ENCODE measurements at regions not wholly inside any gene's neighbourhood (a gene's known extent, or its start where the extent isn't known, plus 50 kb on each side); places are given as distances from the start of the nearest gene placed in this dataset.

DNA sequence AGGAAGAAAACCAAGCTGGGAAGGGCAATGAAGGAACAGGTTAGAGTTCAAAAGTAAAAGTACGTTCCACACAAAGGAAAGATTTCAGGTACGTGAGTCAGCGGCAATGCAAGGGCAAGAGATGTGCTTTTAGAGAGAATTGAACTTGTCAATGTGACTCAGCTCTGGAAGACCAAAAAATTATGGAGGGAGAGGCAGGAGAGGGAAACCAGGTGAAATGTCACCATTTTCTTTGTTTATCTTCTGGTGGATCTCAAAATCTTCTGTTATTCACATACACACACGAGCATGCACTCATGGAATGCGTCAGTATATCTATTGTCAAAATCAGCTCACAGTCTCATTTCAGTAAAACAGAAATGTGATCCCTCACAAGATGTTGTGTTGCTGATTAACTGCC is 148.8 kb upstream of the RFX3 start:
- DNase-seq (ENCODE audit: insufficient read length, low spot score) (no peak), FAIRE-seq (no peak)
- TF ChIP-seq TAF1 (IDR thresholded peaks at IDR 0.05; ENCODE audit: low read depth, low read length) (no peak), POLR2AphosphoS5 (IDR thresholded peaks at IDR 0.05; ENCODE audit: low read depth, low read length) (no peak), POU2F2 (IDR thresholded peaks at IDR 0.05; ENCODE audit: low read depth, low read length) (no peak), PAX5 (IDR thresholded peaks at IDR 0.05; ENCODE audit: insufficient read depth, low read length, severe bottlenecking) (no peak), SPI1 (IDR thresholded peaks at IDR 0.05; ENCODE audit: low read depth, low read length) (no peak), POLR2A (IDR thresholded peaks at IDR 0.05; ENCODE audit: low read depth, low read length) (no peak)

DNA sequence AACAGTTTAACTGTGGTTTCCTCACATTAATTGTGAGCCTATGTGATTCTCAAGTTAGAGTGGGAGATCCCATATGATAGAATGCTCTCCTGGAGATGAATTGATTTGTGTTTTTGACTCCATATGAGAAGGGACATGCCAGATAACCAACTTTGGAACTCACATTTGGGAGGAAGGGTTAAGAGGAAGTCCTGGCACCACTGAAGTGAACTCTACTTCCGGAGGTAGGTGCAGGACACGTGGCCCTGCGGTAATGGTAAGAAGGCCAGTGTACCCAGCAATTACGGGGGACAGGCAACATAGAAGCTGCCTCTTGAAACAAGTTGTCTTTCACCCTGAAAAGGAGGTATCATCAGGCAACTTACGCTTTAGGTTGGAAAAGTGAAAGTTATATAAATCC is 146.6 kb upstream of the RFX3 start:
- DNase-seq (ENCODE audit: insufficient read length, low spot score) (no peak), FAIRE-seq (no peak)
- TF ChIP-seq TAF1 (IDR thresholded peaks at IDR 0.05; ENCODE audit: low read depth, low read length) (no peak), POLR2AphosphoS5 (IDR thresholded peaks at IDR 0.05; ENCODE audit: low read depth, low read length) (no peak), POLR2A (IDR thresholded peaks at IDR 0.05; ENCODE audit: low read depth, low read length) (no peak), SPI1 (IDR thresholded peaks at IDR 0.05; ENCODE audit: low read depth, low read length) (no peak), PAX5 (IDR thresholded peaks at IDR 0.05; ENCODE audit: insufficient read depth, low read length, severe bottlenecking) (no peak), POU2F2 (IDR thresholded peaks at IDR 0.05; ENCODE audit: low read depth, low read length) (no peak)

DNA sequence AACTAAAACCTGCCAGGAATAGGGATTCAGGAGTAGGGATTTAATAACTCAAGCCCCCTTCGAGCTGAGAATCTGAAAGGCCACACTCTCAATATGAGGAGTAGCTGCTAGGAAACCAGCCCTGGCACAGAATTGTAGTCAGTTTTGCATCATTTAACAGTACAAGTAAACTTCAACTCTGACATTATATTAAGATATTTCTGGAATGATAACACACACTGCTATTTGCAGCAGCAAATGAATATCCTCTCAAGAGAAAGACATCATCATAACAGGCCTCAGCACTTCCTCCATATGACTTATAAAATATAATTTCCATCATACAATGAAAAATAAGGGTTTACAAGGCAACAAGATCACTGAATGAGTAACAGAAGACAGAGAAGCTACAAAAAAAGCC is 138.2 kb upstream of the RFX3 start:
- TF ChIP-seq POLR2AphosphoS5 (IDR thresholded peaks at IDR 0.05; ENCODE audit: low read depth, low read length) (no peak), PAX5 (IDR thresholded peaks at IDR 0.05; ENCODE audit: insufficient read depth, low read length, severe bottlenecking) (no peak), POLR2A (IDR thresholded peaks at IDR 0.05; ENCODE audit: low read depth, low read length) (no peak), SPI1 (IDR thresholded peaks at IDR 0.05; ENCODE audit: low read depth, low read length) (no peak)
- FAIRE-seq (no peak), DNase-seq (ENCODE audit: insufficient read length, low spot score) (no peak)

DNA sequence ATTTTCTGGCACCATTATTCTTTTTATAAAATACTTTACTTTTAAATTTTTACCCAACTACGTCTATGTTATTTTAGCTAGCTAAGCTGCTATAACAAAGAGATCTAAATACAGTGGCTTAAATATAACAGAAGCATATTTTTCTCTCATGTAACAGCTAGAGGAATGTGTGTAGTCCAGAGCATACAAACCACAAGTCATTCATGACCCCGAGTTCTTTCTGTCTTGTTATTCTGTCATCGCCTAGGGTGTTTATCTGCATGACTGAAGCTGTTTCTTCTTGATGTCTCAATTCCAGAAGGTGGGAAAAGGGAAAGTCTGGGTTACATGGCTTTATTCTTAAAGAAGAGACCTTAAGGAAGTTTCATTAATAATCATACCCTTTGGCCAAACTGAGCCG is 136.9 kb upstream of the RFX3 start:
- TF ChIP-seq POU2F2 (IDR thresholded peaks at IDR 0.05; ENCODE audit: low read depth, low read length), result no peak
- no peak for TF ChIP-seq PAX5 (IDR thresholded peaks at IDR 0.05; ENCODE audit: insufficient read depth, low read length, severe bottlenecking)
- TF ChIP-seq TAF1 (IDR thresholded peaks at IDR 0.05; ENCODE audit: low read depth, low read length), result no peak
- TF ChIP-seq POLR2AphosphoS5 (IDR thresholded peaks at IDR 0.05; ENCODE audit: low read depth, low read length), result no peak
- TF ChIP-seq POLR2A (IDR thresholded peaks at IDR 0.05; ENCODE audit: low read depth, low read length), result no peak
- no peak for TF ChIP-seq SPI1 (IDR thresholded peaks at IDR 0.05; ENCODE audit: low read depth, low read length)
- DNase-seq (ENCODE audit: insufficient read length, low spot score) (no peak), FAIRE-seq (no peak)

DNA sequence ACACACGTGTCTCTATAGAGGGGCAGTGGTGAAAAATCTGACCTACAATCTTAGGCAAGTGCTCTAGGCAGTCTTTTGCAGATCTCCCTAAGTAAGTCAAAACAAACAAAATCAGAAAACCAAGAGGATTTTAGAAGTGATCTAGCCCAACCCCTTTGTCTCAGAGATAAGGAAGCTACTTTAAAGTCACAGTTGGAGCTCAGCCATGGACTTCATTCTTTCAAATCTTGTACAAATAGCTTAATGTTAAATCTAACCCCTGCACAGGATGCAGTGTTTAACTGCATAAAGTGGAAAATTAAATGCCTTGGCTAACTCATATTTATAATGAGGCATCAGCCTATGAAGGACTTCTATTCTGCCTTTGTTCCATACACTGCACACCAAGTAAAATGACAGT is 135.1 kb upstream of the RFX3 start:
- no peak for FAIRE-seq
- TF ChIP-seq POLR2AphosphoS5 (IDR thresholded peaks at IDR 0.05; ENCODE audit: low read depth, low read length), result no peak
- TF ChIP-seq PAX5 (IDR thresholded peaks at IDR 0.05; ENCODE audit: insufficient read depth, low read length, severe bottlenecking), result no peak
- TF ChIP-seq SPI1 (IDR thresholded peaks at IDR 0.05; ENCODE audit: low read depth, low read length), result no peak
- no peak for TF ChIP-seq TAF1 (IDR thresholded peaks at IDR 0.05; ENCODE audit: low read depth, low read length)
- TF ChIP-seq POLR2A (IDR thresholded peaks at IDR 0.05; ENCODE audit: low read depth, low read length), result no peak
- no peak for TF ChIP-seq POU2F2 (IDR thresholded peaks at IDR 0.05; ENCODE audit: low read depth, low read length)
- DNase-seq (ENCODE audit: insufficient read length, low spot score), result no peak

DNA sequence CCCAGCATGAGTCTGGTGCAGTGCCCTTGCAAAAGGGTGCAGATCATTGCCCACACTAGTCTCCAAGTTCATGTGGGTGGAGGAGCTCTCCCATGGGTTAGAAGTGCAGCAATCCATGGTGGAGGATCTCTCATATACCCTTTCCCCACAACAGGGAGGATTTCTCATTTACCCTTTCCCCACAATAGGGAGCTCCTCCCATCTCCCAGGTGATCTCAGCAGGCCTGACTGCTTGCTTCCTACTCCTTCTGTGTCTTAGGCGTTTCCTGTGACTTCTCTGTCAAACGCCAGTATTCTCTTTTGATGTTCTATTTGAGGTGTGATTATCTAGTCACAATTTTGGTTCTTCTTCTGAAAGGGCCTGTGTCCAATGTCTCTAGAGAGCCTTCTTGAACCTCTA is 133.8 kb upstream of the RFX3 start:
- FAIRE-seq, result no peak
- DNase-seq (ENCODE audit: insufficient read length, low spot score), result no peak
- TF ChIP-seq PAX5 (IDR thresholded peaks at IDR 0.05; ENCODE audit: insufficient read depth, low read length, severe bottlenecking) (no peak), TAF1 (IDR thresholded peaks at IDR 0.05; ENCODE audit: low read depth, low read length) (no peak), POU2F2 (IDR thresholded peaks at IDR 0.05; ENCODE audit: low read depth, low read length) (no peak)

DNA sequence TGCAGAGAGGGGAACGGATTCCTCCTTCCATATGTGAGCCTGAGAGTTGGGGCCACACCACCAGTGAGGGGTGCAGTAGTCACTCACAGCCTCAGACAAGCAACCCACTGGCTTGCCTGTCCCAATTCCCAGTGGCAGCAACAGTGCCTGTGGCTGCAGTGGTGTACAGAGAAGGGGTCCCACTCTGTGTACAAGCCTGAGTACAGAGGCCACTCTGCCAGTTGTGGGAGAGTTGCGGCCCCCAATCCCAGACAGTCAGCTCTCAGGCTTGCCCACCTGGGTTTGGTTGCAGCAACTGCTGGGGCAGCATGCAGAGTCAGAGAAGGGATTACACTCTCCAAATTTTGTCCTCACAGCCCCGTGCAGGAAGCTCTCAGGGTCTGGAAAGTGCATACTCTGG is 133.2 kb upstream of the RFX3 start:
- DNase-seq (ENCODE audit: insufficient read length, low spot score), result no peak
- no peak for FAIRE-seq
- TF ChIP-seq POLR2AphosphoS5 (IDR thresholded peaks at IDR 0.05; ENCODE audit: low read depth, low read length), result no peak
- no peak for TF ChIP-seq POU2F2 (IDR thresholded peaks at IDR 0.05; ENCODE audit: low read depth, low read length)
- no peak for TF ChIP-seq SPI1 (IDR thresholded peaks at IDR 0.05; ENCODE audit: low read depth, low read length)
- TF ChIP-seq PAX5 (IDR thresholded peaks at IDR 0.05; ENCODE audit: insufficient read depth, low read length, severe bottlenecking), result no peak
- no peak for TF ChIP-seq POLR2A (IDR thresholded peaks at IDR 0.05; ENCODE audit: low read depth, low read length)
- TF ChIP-seq TAF1 (IDR thresholded peaks at IDR 0.05; ENCODE audit: low read depth, low read length), result no peak

DNA sequence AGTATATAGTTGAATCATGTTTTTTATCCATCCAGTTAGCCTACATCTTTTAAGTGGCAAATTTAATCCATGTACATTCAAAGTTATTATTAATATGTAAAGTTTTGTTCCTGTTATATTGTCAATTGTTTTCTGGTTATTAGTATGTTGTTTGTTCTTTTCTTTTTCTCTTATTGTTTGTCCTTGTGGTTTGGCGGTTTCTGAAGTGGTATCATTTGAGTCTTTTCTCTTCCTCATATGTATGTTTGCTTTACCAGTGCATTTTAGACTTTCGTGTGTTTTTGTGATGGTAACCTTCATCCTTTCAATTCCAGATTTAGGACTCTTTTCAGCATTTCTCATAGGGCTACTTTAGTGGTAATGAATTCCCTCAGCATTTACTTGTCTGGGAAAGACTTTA is 130.4 kb upstream of the RFX3 start:
- no peak for DNase-seq (ENCODE audit: insufficient read length, low spot score)
- no peak for TF ChIP-seq POLR2AphosphoS5 (IDR thresholded peaks at IDR 0.05; ENCODE audit: low read depth, low read length)
- peak; percentile 49 for TF ChIP-seq SPI1 (IDR thresholded peaks at IDR 0.05; ENCODE audit: low read depth, low read length)
- no peak for FAIRE-seq

DNA sequence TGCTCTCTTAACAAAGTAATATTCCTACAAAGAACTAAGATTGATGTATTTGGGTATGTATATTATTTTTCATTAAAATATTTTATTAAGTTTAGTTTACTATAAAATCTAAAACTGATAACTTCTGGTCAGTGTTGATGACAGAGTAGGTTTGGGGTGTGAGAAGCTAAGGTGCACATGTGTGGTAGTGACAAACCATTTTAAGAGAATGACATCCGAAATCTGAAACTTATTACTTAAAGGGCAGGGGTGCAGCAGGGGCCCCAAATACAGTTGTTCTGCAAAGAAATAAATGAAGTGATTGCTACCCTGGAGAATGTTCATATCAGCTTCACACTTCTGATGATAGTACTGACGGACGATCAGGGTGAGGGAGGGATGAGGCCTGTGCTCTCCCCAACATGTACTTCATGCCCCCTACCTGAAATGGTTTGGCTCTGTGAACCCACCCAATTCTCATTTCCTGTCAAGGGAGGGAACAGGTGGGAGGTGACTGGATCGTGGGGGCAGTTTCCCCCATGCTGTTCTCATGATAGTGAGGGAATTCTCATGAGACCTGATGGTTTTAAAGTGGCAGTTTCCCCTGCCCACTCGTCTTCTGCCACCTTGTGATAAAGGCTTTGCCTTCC is 125.3 kb upstream of the RFX3 start:
- TF ChIP-seq POLR2AphosphoS5 (IDR thresholded peaks at IDR 0.05; ENCODE audit: low read depth, low read length), result no peak
- TF ChIP-seq POLR2A (IDR thresholded peaks at IDR 0.05; ENCODE audit: low read depth, low read length), result no peak
- no peak for TF ChIP-seq TAF1 (IDR thresholded peaks at IDR 0.05; ENCODE audit: low read depth, low read length)
- TF ChIP-seq PAX5 (IDR thresholded peaks at IDR 0.05; ENCODE audit: insufficient read depth, low read length, severe bottlenecking), result no peak
- TF ChIP-seq SPI1 (IDR thresholded peaks at IDR 0.05; ENCODE audit: low read depth, low read length), result no peak; the same call in 1 of the 2 replicates
- no peak for TF ChIP-seq POU2F2 (IDR thresholded peaks at IDR 0.05; ENCODE audit: low read depth, low read length)
- no peak for DNase-seq (ENCODE audit: insufficient read length, low spot score)
- no peak for FAIRE-seq

DNA sequence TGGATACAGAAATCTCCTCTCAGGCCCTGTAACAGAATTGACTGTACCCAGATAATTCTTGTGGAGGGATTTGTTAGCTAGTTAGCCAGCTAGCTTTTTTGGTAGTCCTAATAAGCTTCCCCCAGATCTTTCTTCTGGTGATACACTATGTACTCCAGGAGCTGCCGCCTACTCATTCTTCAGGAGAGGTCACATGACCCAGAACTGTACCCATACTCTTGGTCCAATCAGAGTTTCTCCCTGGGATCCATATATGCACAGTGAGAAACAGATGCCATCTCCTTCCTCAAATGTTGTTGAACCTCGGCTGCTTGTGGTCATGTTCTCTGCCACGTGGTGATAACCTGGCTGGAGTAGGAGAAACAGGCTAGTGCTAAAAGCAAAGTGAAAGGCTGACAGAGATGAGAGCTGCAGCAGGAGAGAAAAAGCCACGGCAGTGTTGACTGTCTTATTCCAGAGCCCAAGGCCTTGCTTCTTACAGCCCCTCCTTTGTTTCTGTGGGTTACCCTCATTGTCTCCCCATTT is 123.0 kb upstream of the RFX3 start:
- peak; percentile 78 for FAIRE-seq
- TF ChIP-seq SPI1 (IDR thresholded peaks at IDR 0.05; ENCODE audit: low read depth, low read length) (no peak), TAF1 (IDR thresholded peaks at IDR 0.05; ENCODE audit: low read depth, low read length) (no peak), POLR2AphosphoS5 (IDR thresholded peaks at IDR 0.05; ENCODE audit: low read depth, low read length) (no peak), POLR2A (IDR thresholded peaks at IDR 0.05; ENCODE audit: low read depth, low read length) (no peak), PAX5 (IDR thresholded peaks at IDR 0.05; ENCODE audit: insufficient read depth, low read length, severe bottlenecking) (no peak), POU2F2 (IDR thresholded peaks at IDR 0.05; ENCODE audit: low read depth, low read length) (no peak)
- DNase-seq (ENCODE audit: insufficient read length, low spot score), result no peak

Measured in GM12891 (cell line).